ENCODE measurements at regions not wholly inside any gene's neighbourhood (a gene's known extent, or its start where the extent isn't known, plus 50 kb on each side); places are given as distances from the start of the nearest gene placed in this dataset.

- TF ChIP-seq CTCF (IDR thresholded peaks at IDR 0.05; ENCODE audit: borderline replicate concordance, extremely low read depth, low read length, poor library complexity, severe bottlenecking) (no peak), EZH2 (IDR thresholded peaks at IDR 0.05; ENCODE audit: borderline replicate concordance, low read depth, low read length, severe bottlenecking) (no peak)
Measured at GRCh38 chr5:5593391-5593790, 170.9 kb downstream of the ICE1 start.
